ENCODE measurements at regions not wholly inside any gene's neighbourhood (a gene's known extent, or its start where the extent isn't known, plus 50 kb on each side); places are given as distances from the start of the nearest gene placed in this dataset.

DNA sequence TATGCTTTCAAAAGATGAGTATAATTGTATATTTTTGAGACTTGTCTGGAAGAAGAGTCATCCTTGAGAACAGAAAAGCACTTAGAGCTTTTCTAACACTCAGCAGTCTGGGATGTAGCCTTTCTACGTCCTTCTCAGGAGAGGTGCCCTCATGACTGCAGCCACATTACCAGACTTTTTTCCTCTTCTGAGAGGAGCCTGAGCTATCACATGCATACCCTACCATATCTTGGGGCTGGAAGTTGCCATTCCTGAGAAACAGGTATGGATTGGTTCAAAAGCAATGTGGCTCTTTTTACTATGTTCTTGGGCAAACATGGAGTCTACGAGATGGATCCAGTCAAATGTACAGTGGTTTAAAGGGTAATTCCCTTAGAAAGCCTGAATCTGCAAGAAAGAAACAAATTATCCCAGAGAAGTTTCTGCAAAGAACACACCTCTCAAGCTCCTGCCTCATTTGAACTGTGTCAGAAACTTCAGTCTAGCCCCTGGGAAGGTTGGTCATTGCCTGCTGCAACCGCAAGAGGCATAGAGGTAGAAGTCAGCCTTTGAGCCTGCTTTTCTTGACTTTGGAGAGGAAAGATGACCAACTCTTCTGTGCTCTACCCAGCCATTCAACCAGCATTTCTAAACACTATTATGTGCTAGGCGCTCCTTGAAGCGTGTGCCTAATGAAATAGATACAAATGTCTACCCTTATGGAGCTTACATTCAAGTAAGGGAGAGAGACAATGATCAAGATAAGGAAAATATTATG, 401.9 kb upstream of the ACTBL2 start:
- TF ChIP-seq, protein P1, sequence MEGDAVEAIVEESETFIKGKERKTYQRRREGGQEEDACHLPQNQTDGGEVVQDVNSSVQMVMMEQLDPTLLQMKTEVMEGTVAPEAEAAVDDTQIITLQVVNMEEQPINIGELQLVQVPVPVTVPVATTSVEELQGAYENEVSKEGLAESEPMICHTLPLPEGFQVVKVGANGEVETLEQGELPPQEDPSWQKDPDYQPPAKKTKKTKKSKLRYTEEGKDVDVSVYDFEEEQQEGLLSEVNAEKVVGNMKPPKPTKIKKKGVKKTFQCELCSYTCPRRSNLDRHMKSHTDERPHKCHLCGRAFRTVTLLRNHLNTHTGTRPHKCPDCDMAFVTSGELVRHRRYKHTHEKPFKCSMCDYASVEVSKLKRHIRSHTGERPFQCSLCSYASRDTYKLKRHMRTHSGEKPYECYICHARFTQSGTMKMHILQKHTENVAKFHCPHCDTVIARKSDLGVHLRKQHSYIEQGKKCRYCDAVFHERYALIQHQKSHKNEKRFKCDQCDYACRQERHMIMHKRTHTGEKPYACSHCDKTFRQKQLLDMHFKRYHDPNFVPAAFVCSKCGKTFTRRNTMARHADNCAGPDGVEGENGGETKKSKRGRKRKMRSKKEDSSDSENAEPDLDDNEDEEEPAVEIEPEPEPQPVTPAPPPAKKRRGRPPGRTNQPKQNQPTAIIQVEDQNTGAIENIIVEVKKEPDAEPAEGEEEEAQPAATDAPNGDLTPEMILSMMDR (IDR thresholded peaks at IDR 0.05; ENCODE audit: insufficient read depth, low read depth, low read length), result no peak
- TF ChIP-seq EZH2 (IDR thresholded peaks at IDR 0.05; ENCODE audit: insufficient read depth, low read length), result no peak
